Stomach (tissue), 8 donors: ENCODE measurements at regions not wholly inside any gene's neighbourhood (a gene's known extent, or its start where the extent isn't known, plus 50 kb on each side); places are given as distances from the start of the nearest gene placed in this dataset.
"Not testable (repeated sequence)": the region's sequence is repeated elsewhere in the genome, so short reads cannot be mapped to it uniquely, and the experiment has no call there.

ENCODE experiments used
- DNase-seq, 2 donors: peaks; one replicate each; pipeline versions ENCODE4 v3.0.0 to v3.0.0-alpha.2; 2013 to 2019
- H3K27ac ChIP-seq, 5 donors: fragments of 200-600 bp in 4 of 5; sonication (generic) in 4 of 5; one replicate each; pipeline ENCODE4 v1.5.1; 2013 to 2019; ENCODE audit warnings: mild to moderate bottlenecking in 1 of 5, moderate library complexity in 1 of 5
- H3K27me3 ChIP-seq, 3 donors: fragments of 200-600 bp; sonication (generic); one replicate each; pipeline ENCODE4 v1.5.1; 2017 to 2019; ENCODE audit warnings: mixed run types in 1 of 3
- H3K36me3 ChIP-seq, 4 donors: fragments of 200-600 bp; sonication (generic); 1 replicate in 3 of 4; 2 replicates in 1 of 4; pipeline ENCODE4 v1.5.1; 2016 to 2019
- H3K4me1 ChIP-seq, 4 donors: fragments of 200-600 bp; sonication (generic); one replicate each; pipeline ENCODE4 v1.5.1; 2016 to 2019
- H3K4me3 ChIP-seq, 4 donors: fragments of 200-600 bp; sonication (generic) in 3 of 4; one replicate each; pipeline ENCODE4 v1.5.1; 2016 to 2019; ENCODE audit warnings: mild to moderate bottlenecking in 1 of 4
- H3K9me3 ChIP-seq, 4 donors: fragments of 200-600 bp; sonication (generic); one replicate each; pipeline ENCODE4 v1.5.1; 2016 to 2019
- CTCF ChIP-seq, 7 experiments: fragments of 450-650 bp in 4 of 7; fragments of 200-600 bp in 3 of 7; sonication (generic) in 3 of 7; IDR thresholded peaks; one replicate each; pipeline ENCODE4 v1.5.1; 2016 to 2019; ENCODE audit warnings: antibody characterized with exemption in 7 of 7, control low read depth in 2 of 7, mild to moderate bottlenecking in 1 of 7
- EP300 ChIP-seq: sonication (generic); formaldehyde crosslinking; IDR thresholded peaks from one replicate; pipeline ENCODE4 v1.6.1; 2017; ENCODE audit warnings: antibody characterized with exemption
- POLR2A ChIP-seq, 4 donors: fragments of 450-650 bp; IDR thresholded peaks; one replicate each; pipeline ENCODE4 v1.6.1; 2016; ENCODE audit warnings: antibody characterized with exemption in 4 of 4, control low read depth in 2 of 4, mild to moderate bottlenecking in 1 of 4, moderate library complexity in 1 of 4
- POLR2AphosphoS5 ChIP-seq, 3 donors: sonication (generic); formaldehyde crosslinking; IDR thresholded peaks; one replicate each; pipeline ENCODE4 v1.6.1; 2016; ENCODE audit warnings: antibody characterized with exemption in 3 of 3
- WGBS, 5 donors: extraction: QIAGEN DNeasy Blood & Tissue Kit in 3 of 5; methylation state at CpG; one replicate each; pipeline versions ENCODE4 v1.1.5 to v1.1.7; 2013 to 2018; 5-methylcytosine and 5-hydroxymethylcytosine counted together
- intact Hi-C: fragments of 100-400 bp; cut with DNase I; formaldehyde crosslinking; loops from one replicate; pipeline ENCODE4 v1.15.1; 2023; ENCODE audit warnings: low total_unique reads
- donor health status: healthy with polysubstance abuse.
- donor health status: Bipolar disorder and iron deficiency.
- donor health status: healthy.

GRCh38 chr10:109809954-109810353 is 113.4 kb downstream of the XPNPEP1 start:
- DNase-seq, H3K27ac ChIP-seq, H3K4me3 ChIP-seq, H3K27me3 ChIP-seq, H3K36me3 ChIP-seq, H3K4me1 ChIP-seq, intact Hi-C loops: not testable (repeated sequence)
- H3K9me3 ChIP-seq = peaks cover 0 to 20% (median 10%) of the 10 kb centered on the region in 4 donors
- WGBS, 5 donors = 80 to 96% (median 88%) methylated on average over 1 of the region's 1 CpG

GRCh38 chr10:109801191-109801590 is 122.1 kb downstream of the XPNPEP1 start:
- H3K9me3 ChIP-seq = peaks cover 0 to 14% (median 11%) of the 10 kb centered on the region in 4 donors
- intact Hi-C loops, H3K27me3 ChIP-seq, DNase-seq, H3K4me1 ChIP-seq, H3K4me3 ChIP-seq, H3K27ac ChIP-seq, H3K36me3 ChIP-seq: not testable (repeated sequence)
- WGBS, 5 donors = 89 to 94% (median 91%) methylated on average over 13 to 14 of the region's 14 CpGs

GRCh38 chr10:109790647-109791046 is 132.7 kb downstream of the XPNPEP1 start:
- no peak overlapping the region for H3K27ac ChIP-seq
- no peaks in the 10 kb centered on the region for H3K4me1 ChIP-seq
- peaks cover 0 to 10% (median 5%) of the 10 kb centered on the region in 4 donors for H3K9me3 ChIP-seq
- H3K27me3 ChIP-seq = no peaks in the 10 kb centered on the region
- DNase-seq = no peak
- 80 to 89% (median 83%) methylated on average over 4 of the region's 4 CpGs for WGBS, 5 donors
- intact Hi-C loops = no loop called here
- TF ChIP-seq POLR2AphosphoS5 (IDR thresholded peaks at IDR 0.05) (no peak), POLR2A (IDR thresholded peaks at IDR 0.05) (no peak), EP300 (no peak), CTCF (IDR thresholded peaks at IDR 0.05) (no peak)
- H3K36me3 ChIP-seq = no peaks in the 10 kb centered on the region
- no peak overlapping the region for H3K4me3 ChIP-seq

DNA sequence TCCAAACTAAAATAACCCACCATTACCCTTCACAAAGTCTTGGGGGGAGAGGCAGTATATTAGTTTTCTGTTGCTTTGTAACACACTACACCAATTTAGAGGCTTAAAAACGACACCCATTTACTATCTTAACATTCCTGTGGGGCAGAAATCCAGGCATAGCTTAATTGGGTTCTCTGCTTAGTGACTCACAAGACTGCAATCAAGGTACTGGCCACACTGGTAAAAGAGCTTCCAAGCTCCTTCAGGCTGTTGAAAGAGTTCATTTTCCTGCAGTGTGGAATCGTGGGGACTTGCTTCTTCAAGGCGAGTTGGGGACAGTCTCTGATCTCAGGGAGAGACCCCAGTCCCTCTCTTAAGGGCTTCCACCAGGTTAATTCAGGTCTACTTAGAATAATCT is 139.1 kb downstream of the XPNPEP1 start:
- H3K9me3 ChIP-seq = no peaks in the 10 kb centered on the region
- TF ChIP-seq POLR2A (IDR thresholded peaks at IDR 0.05) (no peak), EP300 (no peak), CTCF (IDR thresholded peaks at IDR 0.05) (no peak), POLR2AphosphoS5 (IDR thresholded peaks at IDR 0.05) (no peak)
- H3K27me3 ChIP-seq = peaks cover 0 to 6% (median 0%) of the 10 kb centered on the region in 3 donors
- no peak for DNase-seq
- H3K4me1 ChIP-seq = no peaks in the 10 kb centered on the region
- H3K27ac ChIP-seq = no peak overlapping the region
- WGBS, 5 donors = 48 to 75% (median 68%) methylated on average over 3 of the region's 3 CpGs
- H3K36me3 ChIP-seq = no peaks in the 10 kb centered on the region
- H3K4me3 ChIP-seq = no peak overlapping the region
- intact Hi-C loops = no loop called here

DNA sequence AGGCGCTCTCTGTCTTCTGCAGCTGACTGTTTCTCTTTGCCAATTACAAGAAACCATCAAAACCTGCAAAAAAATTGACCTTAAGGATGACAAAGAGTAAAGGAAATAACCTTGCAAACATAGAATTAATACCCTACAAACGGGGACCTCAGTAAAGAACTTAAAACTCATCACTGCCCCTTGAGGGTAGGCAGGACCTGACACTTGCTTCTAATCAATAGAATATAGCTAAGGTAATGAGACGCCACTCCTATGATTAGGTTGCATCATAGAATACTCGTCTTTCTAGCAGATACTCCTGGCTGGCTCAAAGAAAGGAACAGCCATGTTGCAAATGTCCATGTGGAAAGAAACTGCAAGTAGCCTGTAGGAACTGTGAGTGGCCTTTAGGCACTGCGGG is 140.0 kb downstream of the XPNPEP1 start:
- Histone ChIP-seq H3K36me3 (no peaks in the 10 kb centered on the region), H3K9me3 (no peaks in the 10 kb centered on the region), H3K27ac (no peak overlapping the region), H3K4me3 (no peak overlapping the region), H3K27me3 (peaks cover 0 to 6% (median 0%) of the 10 kb centered on the region in 3 donors), H3K4me1 (no peaks in the 10 kb centered on the region)
- TF ChIP-seq POLR2AphosphoS5 (IDR thresholded peaks at IDR 0.05) = no peak
- TF ChIP-seq CTCF (IDR thresholded peaks at IDR 0.05) = no peak
- no peak for TF ChIP-seq POLR2A (IDR thresholded peaks at IDR 0.05)
- TF ChIP-seq EP300 = no peak
- WGBS, 5 donors = 79 to 85% (median 83%) methylated on average over 5 of the region's 5 CpGs
- DNase-seq = no peak
- intact Hi-C loops = no loop called here
